ENCODE measurements at regions not wholly inside any gene's neighbourhood (a gene's known extent, or its start where the extent isn't known, plus 50 kb on each side); places are given as distances from the start of the nearest gene placed in this dataset.

DNA sequence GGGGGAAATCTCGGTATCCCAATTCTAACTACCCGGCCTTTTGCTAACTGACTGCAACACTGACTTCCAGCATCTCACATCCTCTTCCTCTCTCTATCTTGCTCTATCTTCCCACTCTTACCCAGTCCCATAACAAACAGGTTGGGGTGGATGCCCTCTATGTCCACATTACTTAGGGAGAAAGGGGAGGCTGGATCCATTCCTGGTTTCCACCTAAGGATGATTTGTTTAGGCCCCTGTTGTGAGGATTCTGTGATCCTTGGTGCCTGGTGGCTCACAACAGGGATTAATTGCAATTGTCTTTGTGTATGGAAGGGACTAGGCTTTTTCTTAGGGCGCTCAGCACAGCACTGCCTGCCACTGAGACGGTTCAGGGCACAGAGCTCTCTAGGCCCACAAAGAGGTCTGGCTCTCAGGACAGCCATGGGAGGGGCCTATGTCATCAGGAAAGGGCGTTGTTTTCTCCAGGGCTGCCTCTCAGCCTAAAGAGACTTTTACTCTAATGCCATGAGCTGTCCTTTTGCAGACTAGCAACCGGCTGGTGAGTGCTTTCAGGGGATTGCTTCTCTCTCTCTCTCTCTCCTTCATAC lies 612.1 kb upstream of the SALL1 start:
- H2AFZ ChIP-seq = peak overlapping the region; percentile 96; the same call in 1 of the 2 replicates
- Mint-ChIP-seq H3K36me3 (ENCODE audit: low read depth) (no peaks in the 10 kb centered on the region), H3K4me3 (no peak overlapping the region), H3K4me1 (peaks cover 52% of the 10 kb centered on the region), H3K27me3 (ENCODE audit: insufficient read depth, low read depth, poor library complexity) (peaks cover 10% of the 10 kb centered on the region), H3K9me3 (no peaks in the 10 kb centered on the region), H3K27ac (no peak overlapping the region)
- peak; percentile 91 for ATAC-seq
- H3K9me2 ChIP-seq (ENCODE audit: insufficient read depth) = no peaks in the 10 kb centered on the region
- peak; percentile 62 for DNase-seq (ENCODE audit: low spot score)
- H3K36me3 ChIP-seq (ENCODE audit: insufficient read depth) = no peaks in the 10 kb centered on the region
- no peaks in the 10 kb centered on the region for H3F3A ChIP-seq (replicated peaks; ENCODE audit: low read depth)
- no peaks in the 10 kb centered on the region for H3K79me2 ChIP-seq (replicated peaks; ENCODE audit: insufficient read depth)
- no peak overlapping the region for H3K27ac ChIP-seq (ENCODE audit: low read depth)
- no peaks in the 10 kb centered on the region for H4K20me1 ChIP-seq (replicated peaks; ENCODE audit: insufficient read depth)
- H3K4me3 ChIP-seq = no peak overlapping the region
- H3K4me1 ChIP-seq (ENCODE audit: insufficient read depth) = peaks cover 32% of the 10 kb centered on the region
- peak overlapping the region; percentile 78; the same call in 1 of the 2 replicates for H3K4me2 ChIP-seq
- no peak for TF ChIP-seq JUNB (IDR thresholded peaks at IDR 0.05; ENCODE audit: unreplicated experiment)
- TF ChIP-seq STAT1 (IDR thresholded peaks at IDR 0.05; ENCODE audit: unreplicated experiment) = no peak
- TF ChIP-seq, protein P1, sequence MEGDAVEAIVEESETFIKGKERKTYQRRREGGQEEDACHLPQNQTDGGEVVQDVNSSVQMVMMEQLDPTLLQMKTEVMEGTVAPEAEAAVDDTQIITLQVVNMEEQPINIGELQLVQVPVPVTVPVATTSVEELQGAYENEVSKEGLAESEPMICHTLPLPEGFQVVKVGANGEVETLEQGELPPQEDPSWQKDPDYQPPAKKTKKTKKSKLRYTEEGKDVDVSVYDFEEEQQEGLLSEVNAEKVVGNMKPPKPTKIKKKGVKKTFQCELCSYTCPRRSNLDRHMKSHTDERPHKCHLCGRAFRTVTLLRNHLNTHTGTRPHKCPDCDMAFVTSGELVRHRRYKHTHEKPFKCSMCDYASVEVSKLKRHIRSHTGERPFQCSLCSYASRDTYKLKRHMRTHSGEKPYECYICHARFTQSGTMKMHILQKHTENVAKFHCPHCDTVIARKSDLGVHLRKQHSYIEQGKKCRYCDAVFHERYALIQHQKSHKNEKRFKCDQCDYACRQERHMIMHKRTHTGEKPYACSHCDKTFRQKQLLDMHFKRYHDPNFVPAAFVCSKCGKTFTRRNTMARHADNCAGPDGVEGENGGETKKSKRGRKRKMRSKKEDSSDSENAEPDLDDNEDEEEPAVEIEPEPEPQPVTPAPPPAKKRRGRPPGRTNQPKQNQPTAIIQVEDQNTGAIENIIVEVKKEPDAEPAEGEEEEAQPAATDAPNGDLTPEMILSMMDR (conservative IDR thresholded peaks at IDR 0.05; ENCODE audit: low read depth in 2 of 2) = no peak
- no peak for TF ChIP-seq ZNF114 (CRISPR knock-in tag; IDR thresholded peaks at IDR 0.05)
- TF ChIP-seq EZH2 (IDR thresholded peaks at IDR 0.05; ENCODE audit: low read depth, unreplicated experiment) = no peak
- TF ChIP-seq, protein P2, sequence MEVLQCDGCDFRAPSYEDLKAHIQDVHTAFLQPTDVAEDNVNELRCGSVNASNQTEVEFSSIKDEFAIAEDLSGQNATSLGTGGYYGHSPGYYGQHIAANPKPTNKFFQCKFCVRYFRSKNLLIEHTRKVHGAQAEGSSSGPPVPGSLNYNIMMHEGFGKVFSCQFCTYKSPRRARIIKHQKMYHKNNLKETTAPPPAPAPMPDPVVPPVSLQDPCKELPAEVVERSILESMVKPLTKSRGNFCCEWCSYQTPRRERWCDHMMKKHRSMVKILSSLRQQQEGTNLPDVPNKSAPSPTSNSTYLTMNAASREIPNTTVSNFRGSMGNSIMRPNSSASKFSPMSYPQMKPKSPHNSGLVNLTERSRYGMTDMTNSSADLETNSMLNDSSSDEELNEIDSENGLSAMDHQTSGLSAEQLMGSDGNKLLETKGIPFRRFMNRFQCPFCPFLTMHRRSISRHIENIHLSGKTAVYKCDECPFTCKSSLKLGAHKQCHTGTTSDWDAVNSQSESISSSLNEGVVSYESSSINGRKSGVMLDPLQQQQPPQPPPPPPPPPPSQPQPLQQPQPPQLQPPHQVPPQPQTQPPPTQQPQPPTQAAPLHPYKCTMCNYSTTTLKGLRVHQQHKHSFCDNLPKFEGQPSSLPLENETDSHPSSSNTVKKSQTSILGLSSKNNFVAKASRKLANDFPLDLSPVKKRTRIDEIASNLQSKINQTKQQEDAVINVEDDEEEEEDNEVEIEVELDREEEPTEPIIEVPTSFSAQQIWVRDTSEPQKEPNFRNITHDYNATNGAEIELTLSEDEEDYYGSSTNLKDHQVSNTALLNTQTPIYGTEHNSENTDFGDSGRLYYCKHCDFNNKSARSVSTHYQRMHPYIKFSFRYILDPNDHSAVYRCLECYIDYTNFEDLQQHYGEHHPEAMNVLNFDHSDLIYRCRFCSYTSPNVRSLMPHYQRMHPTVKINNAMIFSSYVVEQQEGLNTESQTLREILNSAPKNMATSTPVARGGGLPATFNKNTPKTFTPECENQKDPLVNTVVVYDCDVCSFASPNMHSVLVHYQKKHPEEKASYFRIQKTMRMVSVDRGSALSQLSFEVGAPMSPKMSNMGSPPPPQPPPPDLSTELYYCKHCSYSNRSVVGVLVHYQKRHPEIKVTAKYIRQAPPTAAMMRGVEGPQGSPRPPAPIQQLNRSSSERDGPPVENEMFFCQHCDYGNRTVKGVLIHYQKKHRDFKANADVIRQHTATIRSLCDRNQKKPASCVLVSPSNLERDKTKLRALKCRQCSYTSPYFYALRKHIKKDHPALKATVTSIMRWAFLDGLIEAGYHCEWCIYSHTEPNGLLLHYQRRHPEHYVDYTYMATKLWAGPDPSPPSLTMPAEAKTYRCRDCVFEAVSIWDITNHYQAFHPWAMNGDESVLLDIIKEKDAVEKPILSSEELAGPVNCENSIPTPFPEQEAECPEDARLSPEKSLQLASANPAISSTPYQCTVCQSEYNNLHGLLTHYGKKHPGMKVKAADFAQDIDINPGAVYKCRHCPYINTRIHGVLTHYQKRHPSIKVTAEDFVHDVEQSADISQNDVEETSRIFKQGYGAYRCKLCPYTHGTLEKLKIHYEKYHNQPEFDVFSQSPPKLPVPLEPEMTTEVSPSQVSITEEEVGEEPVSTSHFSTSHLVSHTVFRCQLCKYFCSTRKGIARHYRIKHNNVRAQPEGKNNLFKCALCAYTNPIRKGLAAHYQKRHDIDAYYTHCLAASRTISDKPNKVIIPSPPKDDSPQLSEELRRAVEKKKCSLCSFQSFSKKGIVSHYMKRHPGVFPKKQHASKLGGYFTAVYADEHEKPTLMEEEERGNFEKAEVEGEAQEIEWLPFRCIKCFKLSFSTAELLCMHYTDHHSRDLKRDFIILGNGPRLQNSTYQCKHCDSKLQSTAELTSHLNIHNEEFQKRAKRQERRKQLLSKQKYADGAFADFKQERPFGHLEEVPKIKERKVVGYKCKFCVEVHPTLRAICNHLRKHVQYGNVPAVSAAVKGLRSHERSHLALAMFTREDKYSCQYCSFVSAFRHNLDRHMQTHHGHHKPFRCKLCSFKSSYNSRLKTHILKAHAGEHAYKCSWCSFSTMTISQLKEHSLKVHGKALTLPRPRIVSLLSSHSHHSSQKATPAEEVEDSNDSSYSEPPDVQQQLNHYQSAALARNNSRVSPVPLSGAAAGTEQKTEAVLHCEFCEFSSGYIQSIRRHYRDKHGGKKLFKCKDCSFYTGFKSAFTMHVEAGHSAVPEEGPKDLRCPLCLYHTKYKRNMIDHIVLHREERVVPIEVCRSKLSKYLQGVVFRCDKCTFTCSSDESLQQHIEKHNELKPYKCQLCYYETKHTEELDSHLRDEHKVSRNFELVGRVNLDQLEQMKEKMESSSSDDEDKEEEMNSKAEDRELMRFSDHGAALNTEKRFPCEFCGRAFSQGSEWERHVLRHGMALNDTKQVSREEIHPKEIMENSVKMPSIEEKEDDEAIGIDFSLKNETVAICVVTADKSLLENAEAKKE (CRISPR knock-in tag; IDR thresholded peaks at IDR 0.05) = no peak
- no peak for TF ChIP-seq NANOG (IDR thresholded peaks at IDR 0.05; ENCODE audit: borderline replicate concordance)
- TF ChIP-seq, protein P3, sequence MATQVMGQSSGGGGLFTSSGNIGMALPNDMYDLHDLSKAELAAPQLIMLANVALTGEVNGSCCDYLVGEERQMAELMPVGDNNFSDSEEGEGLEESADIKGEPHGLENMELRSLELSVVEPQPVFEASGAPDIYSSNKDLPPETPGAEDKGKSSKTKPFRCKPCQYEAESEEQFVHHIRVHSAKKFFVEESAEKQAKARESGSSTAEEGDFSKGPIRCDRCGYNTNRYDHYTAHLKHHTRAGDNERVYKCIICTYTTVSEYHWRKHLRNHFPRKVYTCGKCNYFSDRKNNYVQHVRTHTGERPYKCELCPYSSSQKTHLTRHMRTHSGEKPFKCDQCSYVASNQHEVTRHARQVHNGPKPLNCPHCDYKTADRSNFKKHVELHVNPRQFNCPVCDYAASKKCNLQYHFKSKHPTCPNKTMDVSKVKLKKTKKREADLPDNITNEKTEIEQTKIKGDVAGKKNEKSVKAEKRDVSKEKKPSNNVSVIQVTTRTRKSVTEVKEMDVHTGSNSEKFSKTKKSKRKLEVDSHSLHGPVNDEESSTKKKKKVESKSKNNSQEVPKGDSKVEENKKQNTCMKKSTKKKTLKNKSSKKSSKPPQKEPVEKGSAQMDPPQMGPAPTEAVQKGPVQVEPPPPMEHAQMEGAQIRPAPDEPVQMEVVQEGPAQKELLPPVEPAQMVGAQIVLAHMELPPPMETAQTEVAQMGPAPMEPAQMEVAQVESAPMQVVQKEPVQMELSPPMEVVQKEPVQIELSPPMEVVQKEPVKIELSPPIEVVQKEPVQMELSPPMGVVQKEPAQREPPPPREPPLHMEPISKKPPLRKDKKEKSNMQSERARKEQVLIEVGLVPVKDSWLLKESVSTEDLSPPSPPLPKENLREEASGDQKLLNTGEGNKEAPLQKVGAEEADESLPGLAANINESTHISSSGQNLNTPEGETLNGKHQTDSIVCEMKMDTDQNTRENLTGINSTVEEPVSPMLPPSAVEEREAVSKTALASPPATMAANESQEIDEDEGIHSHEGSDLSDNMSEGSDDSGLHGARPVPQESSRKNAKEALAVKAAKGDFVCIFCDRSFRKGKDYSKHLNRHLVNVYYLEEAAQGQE (IDR thresholded peaks at IDR 0.05; ENCODE audit: unreplicated experiment) = no peak
- no peak for TF ChIP-seq POLR2AphosphoS5 (IDR thresholded peaks at IDR 0.05; ENCODE audit: low read depth)
- TF ChIP-seq, protein P4, sequence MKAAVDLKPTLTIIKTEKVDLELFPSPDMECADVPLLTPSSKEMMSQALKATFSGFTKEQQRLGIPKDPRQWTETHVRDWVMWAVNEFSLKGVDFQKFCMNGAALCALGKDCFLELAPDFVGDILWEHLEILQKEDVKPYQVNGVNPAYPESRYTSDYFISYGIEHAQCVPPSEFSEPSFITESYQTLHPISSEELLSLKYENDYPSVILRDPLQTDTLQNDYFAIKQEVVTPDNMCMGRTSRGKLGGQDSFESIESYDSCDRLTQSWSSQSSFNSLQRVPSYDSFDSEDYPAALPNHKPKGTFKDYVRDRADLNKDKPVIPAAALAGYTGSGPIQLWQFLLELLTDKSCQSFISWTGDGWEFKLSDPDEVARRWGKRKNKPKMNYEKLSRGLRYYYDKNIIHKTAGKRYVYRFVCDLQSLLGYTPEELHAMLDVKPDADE (IDR thresholded peaks at IDR 0.05) = no peak
- TF ChIP-seq EZH2phosphoT487 (IDR thresholded peaks at IDR 0.05; ENCODE audit: unreplicated experiment) = no peak
- no peak for TF ChIP-seq ZNF331 (CRISPR knock-in tag; IDR thresholded peaks at IDR 0.05; ENCODE audit: low read depth)
- TF ChIP-seq CREB1 (CRISPR knock-in tag; IDR thresholded peaks at IDR 0.05; ENCODE audit: low read depth) = no peak
- H3K27me3 ChIP-seq (ENCODE audit: insufficient read depth) = no peaks in the 10 kb centered on the region
